ENCODE measurements at regions not wholly inside any gene's neighbourhood (a gene's known extent, or its start where the extent isn't known, plus 50 kb on each side); places are given as distances from the start of the nearest gene placed in this dataset.

- no peak for FAIRE-seq
- 9% methylated on average over 1 of the region's 1 CpG for WGBS (ENCODE audit: missing lambda C conversion rate)
- POLR2A ChIA-PET: no interaction called here
Measured at GRCh38 chr10:9244864-9245263, 1190.4 kb downstream of the GATA3 start.

GRCh38 chr10:9253121-9253520, 1198.6 kb downstream of the GATA3 start:
- ATAC-seq: no peak
- ChIA-PET POLR2A (no interaction called here), CTCF (no interaction called here)
- no peak for FAIRE-seq
- Histone ChIP-seq H3K4me3 (no peak overlapping the region), H3K4me2 (no peak overlapping the region), H3K4me1 (no peaks in the 10 kb centered on the region), H3K27ac (no peak overlapping the region), H3K9me3 (no peaks in the 10 kb centered on the region)
- no peak for DNase-seq (ENCODE audit: low read depth in 1 of 2, low spot score in 1 of 2)
- no peak for TF ChIP-seq EHMT2 (IDR thresholded peaks at IDR 0.05; ENCODE audit: low read depth)
- no peak for TF ChIP-seq RCOR1 (IDR thresholded peaks at IDR 0.05; ENCODE audit: low read depth, low read length)
- TF ChIP-seq FOXS1 (CRISPR knock-in tag; IDR thresholded peaks at IDR 0.05): no peak
- no peak for TF ChIP-seq HOXB5 (CRISPR knock-in tag; IDR thresholded peaks at IDR 0.05)
- no peak for TF ChIP-seq KDM1A (IDR thresholded peaks at IDR 0.05; ENCODE audit: low read depth)

More at GRCh38 chr10:9244864-9245263, 1190.4 kb downstream of the GATA3 start:
- no peak overlapping the region for H3K27ac ChIP-seq
- TF ChIP-seq RARB (CRISPR knock-in tag; IDR thresholded peaks at IDR 0.05) (no peak), FOXS1 (CRISPR knock-in tag; IDR thresholded peaks at IDR 0.05) (no peak), HOXB13 (CRISPR knock-in tag; IDR thresholded peaks at IDR 0.05; ENCODE audit: low read depth) (no peak), POLR2AphosphoS2 (conservative IDR thresholded peaks at IDR 0.05; ENCODE audit: low read length) (no peak), CHD2 (IDR thresholded peaks at IDR 0.05; ENCODE audit: low read length, partially characterized antibody) (no peak), ZSCAN20 (CRISPR knock-in tag; IDR thresholded peaks at IDR 0.05) (no peak), HOXA7 (CRISPR knock-in tag; IDR thresholded peaks at IDR 0.05) (no peak), MAX (IDR thresholded peaks at IDR 0.05) (no peak)
- no peak overlapping the region for H3K4me3 ChIP-seq
- CTCF ChIA-PET: no interaction called here
- no peaks in the 10 kb centered on the region; the same call in 2 of the 3 replicates for H3K9me3 ChIP-seq
- ATAC-seq (no peak), DNase-seq (ENCODE audit: low read depth in 1 of 2, low spot score in 1 of 2) (no peak)
- H3K4me2 ChIP-seq: no peak overlapping the region
- H3K4me1 ChIP-seq: no peaks in the 10 kb centered on the region

GRCh38 chr10:9254353-9254752, 1199.9 kb downstream of the GATA3 start:
- no peak overlapping the region for H3K4me3 ChIP-seq
- H3K27ac ChIP-seq: no peak overlapping the region
- H3K4me1 ChIP-seq: no peaks in the 10 kb centered on the region
- no peak overlapping the region for H3K4me2 ChIP-seq
- TF ChIP-seq EP300 (IDR thresholded peaks at IDR 0.05) (no peak), HES2 (IDR thresholded peaks at IDR 0.05) (no peak), NPAS2 (CRISPR knock-in tag; IDR thresholded peaks at IDR 0.05; ENCODE audit: borderline replicate concordance) (no peak), KDM1A (IDR thresholded peaks at IDR 0.05; ENCODE audit: low read depth) (no peak), TP53 (CRISPR knock-in tag; IDR thresholded peaks at IDR 0.05) (no peak), CTCF (IDR thresholded peaks at IDR 0.05) (no peak), MYC (IDR thresholded peaks at IDR 0.05; ENCODE audit: borderline replicate concordance, low read length) (no peak), TFCP2L1 (CRISPR knock-in tag; IDR thresholded peaks at IDR 0.05) (no peak), KDM5A (IDR thresholded peaks at IDR 0.05) (no peak), RAD21 (conservative IDR thresholded peaks at IDR 0.05 in 1 of 2, IDR thresholded peaks at IDR 0.05 in 1 of 2) (no peak)
- no peaks in the 10 kb centered on the region for H3K9me3 ChIP-seq
- ATAC-seq (no peak), DNase-seq (ENCODE audit: low read depth in 1 of 2, low spot score in 1 of 2) (no peak), FAIRE-seq (no peak)
- ChIA-PET POLR2A (no interaction called here), CTCF (no interaction called here)
- 2% methylated on average over 2 of the region's 2 CpGs for WGBS (ENCODE audit: missing lambda C conversion rate)
